NCI-H2107 treated with DMSO at 0.1 percent for 48 hours (cell line): ENCODE measurements at regions not wholly inside any gene's neighbourhood (a gene's known extent, or its start where the extent isn't known, plus 50 kb on each side); places are given as distances from the start of the nearest gene placed in this dataset.

Source experiments
- DNase-seq: peaks from one replicate; lab custom pipeline; 2025; ENCODE audit not compliant: unreplicated experiment; lab: John Stamatoyannopoulos, UW

DNA sequence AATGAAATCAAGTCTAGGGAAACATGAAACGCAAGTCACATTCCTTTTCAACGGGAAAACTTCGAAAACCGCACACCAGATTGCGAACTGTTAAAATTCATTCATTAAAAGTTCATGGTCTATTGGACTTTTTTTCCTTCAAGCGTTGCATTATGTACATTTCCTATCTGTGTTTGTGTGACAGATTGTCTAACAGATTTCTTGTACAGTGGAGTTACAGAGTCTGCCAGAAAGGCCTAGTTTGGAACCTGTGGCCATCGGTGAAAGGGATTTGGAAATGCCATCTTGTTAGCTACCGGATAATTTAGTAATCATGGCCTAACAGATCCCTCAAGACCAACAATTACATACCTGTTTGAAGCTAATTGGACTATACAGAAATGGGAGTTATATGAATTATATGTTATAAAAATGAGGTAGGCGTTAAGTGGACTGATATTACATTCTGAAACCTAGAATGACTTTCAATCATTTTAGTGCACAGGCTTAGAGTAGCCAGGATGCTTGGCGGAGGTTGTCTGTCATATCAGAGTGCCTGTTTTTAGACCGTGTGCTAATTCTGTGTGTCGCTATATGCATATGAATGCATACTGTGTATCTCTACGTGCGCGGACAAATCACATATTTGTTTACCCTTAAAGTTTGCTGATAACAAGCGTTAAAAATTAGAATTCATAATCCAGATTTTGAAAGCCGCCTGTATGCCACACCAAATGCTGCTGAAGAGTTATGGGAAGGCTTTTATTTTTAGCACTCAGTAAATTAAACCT is 885.4 kb upstream of the RBFOX1 start:
- DNase-seq: no peak

DNA sequence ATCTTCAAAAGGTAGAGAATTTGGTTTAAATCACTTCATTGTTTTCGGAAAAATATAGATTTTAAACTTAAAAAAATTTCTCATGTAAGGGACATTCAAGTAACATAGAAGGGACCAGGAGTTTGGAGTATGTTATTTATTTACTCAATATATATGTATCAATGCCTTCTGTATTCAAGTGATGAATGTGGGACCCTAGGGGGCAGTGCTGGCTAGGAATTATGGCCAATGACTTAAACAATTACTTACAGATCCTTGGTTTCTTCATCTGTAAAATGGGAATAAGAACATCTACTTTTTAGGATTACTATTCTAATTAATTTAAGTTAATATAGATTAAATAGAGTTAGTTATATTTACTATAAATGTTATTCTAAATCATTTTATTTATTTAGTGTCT is 886.3 kb upstream of the RBFOX1 start:
- DNase-seq: no peak

DNA sequence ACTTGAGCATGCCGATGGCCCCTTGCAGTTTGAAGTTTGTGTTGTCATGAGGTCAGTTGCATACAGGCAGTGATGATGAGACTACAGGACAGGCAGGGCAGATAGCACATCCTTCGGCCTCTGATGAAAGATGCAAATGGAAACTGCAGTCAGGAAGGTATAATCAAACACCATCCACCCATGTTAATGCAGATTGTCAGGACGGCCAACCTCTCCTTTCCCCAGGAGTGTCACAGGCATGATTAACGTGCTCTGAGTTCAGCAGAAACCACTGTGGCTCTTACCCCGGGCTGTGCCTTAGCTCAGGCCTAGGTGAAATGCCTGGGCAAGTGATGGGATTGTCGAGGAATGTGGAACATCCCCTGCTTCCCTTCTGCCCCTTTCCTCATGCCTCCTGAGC is 893.5 kb upstream of the RBFOX1 start:
- no peak for DNase-seq

DNA sequence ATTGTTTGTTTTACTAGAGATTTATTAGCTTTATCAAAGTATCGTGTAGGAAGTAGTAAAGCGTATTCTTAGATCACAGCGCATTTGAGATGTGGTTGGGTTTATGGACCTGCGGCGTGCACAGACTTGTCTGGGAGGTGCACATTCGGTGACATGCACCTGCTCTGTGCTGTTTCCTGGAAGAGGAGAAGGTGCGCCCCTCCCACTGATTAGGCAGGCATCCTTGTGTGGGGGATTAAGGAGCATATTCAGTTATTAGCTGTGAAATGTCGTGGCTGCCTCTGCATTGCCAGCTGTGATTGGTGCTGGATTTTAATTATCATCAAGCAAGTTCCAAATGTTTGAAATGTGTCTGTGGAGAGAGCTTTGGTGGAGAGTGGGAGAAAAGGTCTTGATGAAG is 903.8 kb upstream of the RBFOX1 start:
- no peak for DNase-seq

DNA sequence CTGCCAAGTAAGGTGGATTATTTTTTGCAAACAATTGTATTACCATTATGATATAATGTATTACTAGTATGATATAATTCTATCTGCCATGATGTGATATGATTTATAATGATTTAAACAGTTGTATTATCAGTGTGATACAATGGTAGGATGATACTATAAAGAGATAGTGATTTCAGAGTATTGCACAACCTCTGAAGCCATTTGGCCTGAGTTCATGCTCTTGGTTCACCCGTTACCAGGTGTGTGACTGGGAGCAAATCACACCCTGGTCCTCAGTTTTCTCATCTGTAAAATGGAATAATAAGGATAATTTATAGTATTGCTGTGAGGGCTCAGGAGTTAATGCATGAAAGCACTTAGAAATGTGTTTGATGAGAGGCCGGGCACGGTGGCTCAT is 905.0 kb upstream of the RBFOX1 start:
- no peak for DNase-seq

DNA sequence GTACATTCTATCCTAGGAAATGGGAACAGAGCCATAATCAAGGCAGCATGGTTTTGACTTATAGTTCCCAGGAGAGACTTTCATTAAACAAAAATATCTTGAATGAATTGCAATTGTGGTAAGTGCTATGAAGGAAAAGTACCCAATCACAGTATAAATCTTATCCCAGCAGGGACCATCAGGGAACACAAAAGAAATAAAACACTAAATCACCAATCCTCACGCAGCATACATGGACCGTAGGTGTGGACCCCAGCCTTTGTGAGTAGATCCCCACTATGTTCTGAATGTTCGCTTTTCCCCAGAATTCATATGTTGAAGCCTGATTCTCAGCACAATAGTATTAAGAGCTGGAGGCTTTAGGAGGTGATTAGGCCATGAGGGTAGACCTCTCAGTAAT is 925.0 kb upstream of the RBFOX1 start:
- DNase-seq: no peak

DNA sequence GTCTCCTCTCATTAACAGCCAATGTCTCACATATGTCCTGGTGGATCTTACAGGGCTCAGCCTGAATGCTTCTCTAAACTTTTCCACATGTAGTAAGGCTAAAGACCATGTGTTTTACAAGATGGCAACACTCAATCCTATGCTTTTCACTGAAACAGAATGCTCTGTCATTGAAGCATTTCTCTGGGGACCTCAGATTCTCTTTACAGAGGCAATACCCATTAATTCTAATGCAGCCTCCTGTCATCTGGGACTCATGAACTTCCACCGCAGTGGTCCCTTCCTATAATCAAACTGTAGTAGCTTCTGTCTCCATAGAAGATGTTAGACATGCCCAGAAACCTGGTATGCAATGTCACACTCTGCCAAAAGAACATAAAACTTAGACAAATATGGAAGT is 926.6 kb upstream of the RBFOX1 start:
- no peak for DNase-seq

DNA sequence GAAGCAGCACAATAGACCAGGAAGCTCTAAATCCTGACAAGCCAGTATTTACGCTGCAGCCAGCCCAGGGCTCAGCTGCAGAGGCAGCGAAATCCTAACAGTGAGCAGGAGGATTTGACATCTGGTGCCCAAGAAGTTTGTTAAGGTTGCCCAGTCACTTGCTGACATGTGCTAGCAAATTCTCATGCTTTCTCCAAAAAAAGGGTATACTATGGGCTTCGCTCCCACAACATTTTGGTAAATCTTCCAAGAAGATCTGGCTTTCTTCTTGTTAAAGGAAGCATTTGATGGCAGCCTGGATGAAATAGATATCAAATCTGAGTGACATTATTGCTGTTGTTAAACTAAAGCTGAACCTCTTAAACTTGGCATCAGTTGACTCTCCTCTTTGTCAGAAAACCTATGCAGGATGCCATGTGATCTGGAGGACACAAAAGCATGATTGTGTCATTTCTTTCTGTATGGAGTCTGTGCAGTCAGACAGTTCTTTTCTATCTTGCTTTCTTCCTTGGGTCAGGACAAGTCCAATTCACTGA is 949.7 kb upstream of the RBFOX1 start:
- no peak for DNase-seq

DNA sequence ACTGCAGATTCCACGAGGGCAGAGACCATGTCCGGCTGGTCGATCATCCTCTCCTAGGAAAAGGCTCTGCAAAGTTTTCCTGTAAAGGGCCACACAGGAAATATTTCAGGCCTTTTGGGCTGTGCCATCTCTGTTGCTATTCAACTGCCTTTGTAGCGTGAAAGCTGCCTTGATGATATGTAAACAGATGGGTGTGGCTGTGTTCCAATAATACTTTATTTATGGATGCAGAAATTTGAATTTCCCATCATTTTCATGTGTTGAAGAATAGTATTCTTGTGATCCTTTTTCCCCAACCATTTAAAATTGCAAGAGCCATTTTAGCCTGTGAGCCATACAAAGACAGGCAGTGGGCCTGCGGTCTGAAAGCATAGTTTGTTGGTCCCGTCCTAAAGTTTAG is 950.7 kb upstream of the RBFOX1 start:
- no peak for DNase-seq

DNA sequence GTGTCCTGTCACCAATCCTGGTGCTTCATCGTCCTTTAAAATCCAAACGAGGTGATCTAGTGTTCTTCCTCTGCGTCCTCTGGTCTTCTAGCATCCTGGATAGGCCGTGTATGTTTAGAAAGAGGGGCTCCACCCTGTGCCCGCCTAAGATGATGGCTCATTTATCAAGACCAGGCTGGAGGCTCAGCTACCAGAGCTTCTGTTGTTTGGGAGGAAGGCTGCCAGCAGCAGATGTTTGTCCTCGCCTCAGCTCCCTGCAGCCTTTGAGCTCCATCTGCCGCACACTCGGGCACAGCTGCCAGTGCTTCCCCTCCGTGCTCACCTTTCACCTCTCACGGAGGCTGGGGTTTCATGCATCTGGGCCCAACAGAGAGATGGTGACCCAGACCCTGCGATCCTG is 954.7 kb upstream of the RBFOX1 start:
- no peak for DNase-seq

DNA sequence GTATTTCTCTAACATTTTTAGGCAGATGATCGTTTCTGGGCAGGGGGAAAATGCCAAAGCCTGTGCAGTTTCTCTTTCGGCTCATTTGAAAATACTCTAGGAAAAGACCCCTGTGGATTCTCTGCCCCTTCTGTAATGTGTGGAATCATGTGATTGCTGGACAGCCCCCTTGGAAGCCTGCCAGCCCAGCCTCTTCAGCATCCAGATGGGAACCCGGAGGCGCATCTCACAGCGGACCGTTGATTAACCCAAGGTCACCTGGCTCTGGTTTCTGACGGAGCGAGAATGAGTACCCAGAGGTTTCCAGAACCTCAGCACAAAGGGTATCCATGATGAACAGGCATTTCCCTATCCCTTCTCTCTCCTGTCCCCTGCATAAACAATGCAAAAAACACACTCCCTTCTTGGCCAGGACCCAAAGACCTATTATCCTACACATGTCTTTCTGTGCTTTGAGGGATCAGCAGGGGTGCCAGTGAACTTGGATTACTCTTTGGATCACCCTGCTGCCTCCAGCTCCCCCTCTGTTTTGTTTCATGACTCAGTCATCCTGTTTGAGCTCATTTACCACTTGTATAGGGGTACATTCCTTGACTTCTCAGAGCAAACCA is 957.1 kb upstream of the RBFOX1 start:
- DNase-seq: no peak

DNA sequence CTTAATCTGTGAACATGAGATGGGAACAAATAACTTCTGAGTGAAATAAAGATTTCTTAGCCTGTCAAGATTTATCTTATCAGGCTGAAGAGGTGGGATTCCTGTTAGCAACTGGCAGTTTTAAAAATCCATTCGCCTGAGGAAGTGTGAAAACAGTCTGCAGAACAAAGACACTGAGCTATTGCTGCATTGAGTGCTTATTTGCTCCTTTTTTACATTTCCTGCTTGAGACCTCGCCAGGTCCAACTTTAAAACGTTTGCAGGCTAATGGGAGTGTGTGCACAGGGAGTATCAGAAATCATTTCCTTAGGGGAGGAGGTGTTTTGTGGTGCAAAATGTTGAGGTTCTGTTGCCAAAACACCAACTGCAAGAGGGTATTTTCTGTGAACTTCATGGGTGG is 957.8 kb upstream of the RBFOX1 start:
- DNase-seq: no peak

DNA sequence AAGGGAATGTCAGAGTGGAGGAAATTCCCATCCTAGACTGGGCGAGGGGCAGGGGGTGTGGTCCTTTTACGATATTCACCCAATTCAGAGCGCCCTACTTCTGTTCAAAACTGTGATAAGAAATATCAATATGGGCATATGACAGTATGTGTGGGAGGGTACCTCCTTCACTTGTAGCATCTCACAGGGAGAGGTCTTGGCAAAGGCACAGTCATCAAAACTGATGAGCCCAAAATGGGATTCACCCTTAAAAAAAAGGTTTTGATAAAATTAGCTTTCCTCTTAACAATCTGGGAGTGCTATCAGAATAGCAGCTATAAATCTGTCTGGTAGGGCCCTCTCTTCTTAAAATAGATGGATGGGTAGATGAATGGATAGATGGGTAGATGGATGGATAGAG is 967.8 kb upstream of the RBFOX1 start:
- DNase-seq: no peak

DNA sequence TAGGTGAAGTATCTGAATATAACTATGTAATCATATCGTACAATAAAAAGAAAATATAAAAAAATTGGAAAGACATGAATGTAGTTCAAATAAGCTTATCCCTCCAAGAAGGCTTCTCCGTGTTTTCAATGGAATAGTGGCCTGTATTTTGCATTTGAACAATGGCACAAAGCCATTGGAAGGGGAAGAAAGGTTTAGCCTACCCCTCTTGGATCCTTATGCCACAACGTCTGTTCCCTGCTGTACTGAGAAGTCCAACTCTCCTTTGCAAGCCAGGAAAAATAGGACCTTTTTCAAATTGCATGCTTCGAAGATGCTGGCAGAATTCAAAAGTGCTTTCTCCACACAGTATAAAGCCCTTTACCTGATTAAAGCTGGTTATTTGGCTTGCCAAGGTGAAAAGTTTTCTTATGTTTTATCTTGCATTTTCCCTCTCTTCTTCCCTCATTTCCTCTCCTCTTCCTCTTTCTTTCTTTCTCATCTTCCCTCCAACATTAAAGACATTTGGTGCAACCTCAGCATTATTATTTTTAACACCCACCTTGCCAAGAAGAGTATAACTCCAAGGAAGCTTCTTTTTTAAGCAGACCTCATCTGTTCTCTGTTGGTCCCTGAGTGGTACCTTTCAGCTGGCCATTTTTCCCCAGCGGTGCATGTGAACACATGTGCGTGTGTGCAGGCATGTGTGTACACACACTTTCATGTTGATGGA is 968.6 kb upstream of the RBFOX1 start:
- no peak for DNase-seq

DNA sequence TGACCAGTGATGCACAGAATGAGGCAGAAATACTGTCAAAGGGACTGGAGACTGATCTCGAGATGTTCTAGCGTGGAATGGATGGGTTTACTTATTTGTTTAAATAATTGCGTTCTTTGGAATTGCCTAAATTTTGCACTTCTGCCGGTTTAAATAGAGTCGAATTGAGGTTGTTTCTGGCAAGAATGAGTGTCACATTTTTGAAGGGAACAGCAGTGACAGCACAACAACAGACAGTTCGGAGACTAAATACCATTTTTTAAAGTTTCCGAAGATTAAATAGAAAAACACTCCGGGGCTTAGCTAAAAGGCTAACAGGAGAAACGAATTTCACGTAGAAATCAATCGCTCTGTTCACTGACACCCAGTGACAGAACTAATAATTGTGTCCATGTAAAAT is 969.2 kb upstream of the RBFOX1 start:
- DNase-seq: no peak

DNA sequence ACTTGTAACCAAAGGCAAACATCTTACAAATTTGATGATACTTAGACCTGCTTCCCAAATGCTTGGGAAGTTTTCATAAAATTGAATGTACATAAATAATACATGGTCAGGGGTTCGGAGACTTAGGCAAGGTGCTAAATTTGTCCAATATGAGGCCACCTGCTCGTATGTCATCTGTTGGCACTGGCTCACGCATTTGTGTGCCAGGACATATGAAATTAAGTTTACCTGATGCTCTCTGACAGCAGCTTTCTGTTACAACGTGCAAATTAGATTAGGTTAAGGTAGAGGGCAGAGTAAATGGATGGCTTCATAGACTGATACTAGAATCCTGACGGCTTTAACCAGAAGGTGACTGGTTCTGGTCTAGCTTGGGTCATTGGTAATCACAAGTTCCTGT is 970.3 kb upstream of the RBFOX1 start:
- no peak for DNase-seq

DNA sequence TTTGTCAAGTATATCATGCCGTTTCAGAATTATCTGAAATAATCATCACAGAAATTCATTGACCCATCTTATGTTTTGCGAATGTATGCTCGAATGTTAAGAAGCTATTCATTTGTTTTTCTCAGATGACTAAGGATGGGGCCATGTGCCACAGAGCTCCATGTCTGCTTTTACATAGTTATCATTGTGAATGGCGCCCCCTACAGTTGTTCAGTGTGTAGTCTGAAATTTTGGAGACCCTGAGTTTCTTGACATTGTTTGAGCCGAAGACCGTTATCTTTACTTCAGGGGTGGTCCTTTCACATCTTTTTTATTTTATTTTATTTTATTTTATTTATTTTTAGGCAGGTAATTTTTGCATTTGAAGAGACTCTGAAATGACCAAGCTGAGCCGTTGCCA is 972.0 kb upstream of the RBFOX1 start:
- no peak for DNase-seq

DNA sequence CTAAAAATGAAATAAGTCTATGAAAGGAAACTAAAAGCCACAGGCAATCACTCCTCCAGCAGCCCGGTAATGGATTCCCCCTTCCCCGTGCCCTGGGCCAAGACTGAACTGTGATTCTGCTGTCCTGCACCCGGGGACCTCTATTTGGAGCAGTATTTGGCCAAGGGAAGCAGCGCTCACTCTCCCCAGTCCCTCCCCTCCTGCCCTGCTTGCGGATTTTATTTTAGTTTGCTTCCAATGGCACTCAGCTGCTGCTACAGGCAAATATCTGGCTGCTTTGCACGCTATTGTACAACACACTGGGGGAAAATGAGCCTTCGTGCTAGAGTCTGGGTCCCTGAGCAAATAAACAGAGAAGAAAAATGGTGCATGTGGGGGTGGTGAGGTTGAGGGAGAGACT is 975.7 kb upstream of the RBFOX1 start:
- no peak for DNase-seq

DNA sequence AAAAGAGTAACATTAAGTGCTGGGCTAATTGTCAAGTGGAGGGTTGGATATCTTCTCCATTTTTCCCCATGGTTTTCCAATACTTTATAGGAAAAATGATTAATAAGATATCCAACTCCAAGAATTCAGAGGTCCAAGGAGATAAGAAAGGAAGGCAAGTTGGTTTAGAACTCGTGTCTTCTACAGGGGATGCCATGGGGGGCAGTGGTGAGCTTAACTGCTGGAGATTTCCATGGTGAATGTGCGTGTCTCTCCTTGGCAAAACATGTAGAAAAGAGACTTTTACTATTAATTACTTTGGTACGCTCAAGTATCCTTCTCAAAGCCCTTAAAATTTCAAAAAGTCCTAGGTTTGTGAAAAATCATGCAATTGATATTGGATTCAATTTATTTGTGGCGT is 982.9 kb upstream of the RBFOX1 start:
- DNase-seq: no peak

DNA sequence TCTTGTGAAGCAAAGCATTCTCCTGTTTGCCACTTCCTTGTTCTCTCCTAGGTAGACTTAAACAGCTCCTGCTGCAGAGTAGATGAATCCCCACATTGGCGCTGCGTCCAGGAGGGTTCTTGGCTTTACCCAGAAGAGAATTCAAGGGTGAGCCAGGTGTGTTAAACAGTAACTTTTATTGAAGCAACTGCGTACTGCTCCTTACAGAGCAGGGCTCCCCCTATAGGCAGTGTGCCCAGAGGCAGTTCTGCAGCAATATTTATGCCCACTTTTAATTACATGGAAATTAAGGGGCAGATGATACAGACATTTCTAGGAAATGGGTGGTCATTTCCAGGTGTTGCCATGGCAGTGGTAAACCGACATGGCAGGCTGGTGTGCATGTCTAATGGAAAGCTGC is 987.6 kb upstream of the RBFOX1 start:
- no peak for DNase-seq

DNA sequence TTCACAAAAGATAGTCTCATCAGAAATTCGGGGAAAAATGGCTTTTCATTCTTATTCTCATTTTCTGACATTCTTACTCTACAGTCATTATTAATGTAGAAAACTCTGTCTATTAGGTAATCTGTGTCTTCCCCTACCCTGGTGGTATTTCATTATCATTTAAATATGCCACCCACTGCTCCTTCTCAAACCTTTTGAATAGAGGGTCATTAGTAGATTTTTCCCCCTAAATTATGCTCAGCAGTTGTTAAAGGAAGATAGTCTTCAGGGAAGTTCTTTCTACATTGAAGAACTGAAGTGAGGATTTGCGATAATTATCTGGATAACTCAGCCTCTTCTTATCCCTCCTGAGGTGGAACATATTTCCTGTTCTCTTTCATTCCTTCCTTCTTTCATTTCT is 989.5 kb upstream of the RBFOX1 start:
- DNase-seq: no peak

DNA sequence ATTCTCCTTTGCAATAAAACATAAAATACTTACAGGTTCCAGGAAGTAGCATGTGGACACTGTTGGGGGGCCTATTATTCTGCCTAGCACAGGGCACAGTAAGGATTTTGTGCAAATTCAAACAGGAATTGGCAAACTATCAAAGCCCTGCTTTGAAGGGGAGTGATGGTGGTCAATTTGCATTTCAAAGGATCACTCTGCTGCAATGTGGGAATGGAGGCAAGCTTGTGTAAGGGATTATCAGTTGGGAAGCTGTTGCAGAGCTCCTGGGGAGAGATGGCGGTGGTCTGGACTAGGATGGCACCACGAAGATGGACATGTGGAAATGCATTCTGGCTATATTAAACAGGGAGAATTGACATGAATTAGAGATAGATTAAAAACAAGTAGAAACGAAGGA is 990.7 kb upstream of the RBFOX1 start:
- no peak for DNase-seq
